GM12878 (cell line): ENCODE measurements at regions not wholly inside any gene's neighbourhood (a gene's known extent, or its start where the extent isn't known, plus 50 kb on each side); places are given as distances from the start of the nearest gene placed in this dataset.

Experiments used
- ATAC-seq: fragments of 200-7000 bp; cut with Tn5 transposase; 3 replicates; pipeline ENCODE4 v1.9.1; 2020; ENCODE audit warnings: mild to moderate bottlenecking, moderate library complexity
- BruUV-seq: library from RNA; stranded (reverse); fragments of 400-500 nt; replicated peaks from 2 replicates; lab custom pipeline; 2021; lab: Mats Ljungman, UMichigan
- CTCF ChIA-PET: fragments of 300-600 bp; sonication (Branson Sonifier 250); formaldehyde crosslinking; extraction: SDS; loops from one replicate; lab custom pipeline; 2021; ENCODE audit warnings: inconsistent platforms; lab: Yijun Ruan, JAX
- POLR2A ChIA-PET: fragments of 350-600 bp; formaldehyde crosslinking; extraction: SDS; loops from one replicate; lab custom pipeline; 2021; ENCODE audit warnings: inconsistent platforms; lab: Charles Lee
- RAD21 ChIA-PET: fragments of 300-600 bp; sonication (Branson Sonifier 250); formaldehyde crosslinking; loops from one replicate; lab custom pipeline; 2023; ENCODE audit warnings: antibody characterized with exemption; ENCODE audit not compliant: unreplicated experiment; lab: Charles Lee
- SMC1A ChIA-PET: fragments of 300-600 bp; sonication (Branson Sonifier 250); formaldehyde crosslinking; loops from one replicate; lab custom pipeline; 2023; ENCODE audit not compliant: unreplicated experiment, uncharacterized antibody; lab: Charles Lee
- DNase-seq: peaks from one replicate; pipeline ENCODE4 v3.0.0-alpha.2; 2011; ENCODE audit warnings: low read depth, low spot score
- FAIRE-seq: peaks from 3 replicates; lab custom pipeline; 2011; peaks lifted over from hg19 to GRCh38; lab: Jason Lieb, UNC
- H2AFZ ChIP-seq: 2 replicates; pipeline ENCODE4 v1.6.0; 2011; ENCODE audit warnings: low read depth, low read length, control low read depth; ENCODE audit not compliant: control insufficient read depth
- H3K27ac ChIP-seq: 2 replicates; pipeline ENCODE4 v1.5.1; 2011; ENCODE audit warnings: control low read depth; ENCODE audit not compliant: control insufficient read depth, insufficient read depth
- H3K27me3 ChIP-seq, 2 experiments: replicated peaks in 1 of 2; 2 replicates each; pipeline versions ENCODE4 v1.6.0 to v1.6.1; 2011; ENCODE audit warnings: low read length in 1 of 2; ENCODE audit not compliant: control insufficient read depth in 2 of 2, insufficient read depth in 2 of 2
- H3K36me3 ChIP-seq, 2 experiments: 2 replicates each; pipeline ENCODE4 v1.5.1; 2011; ENCODE audit warnings: low read length in 1 of 2; ENCODE audit not compliant: control insufficient read depth in 2 of 2, insufficient read depth in 2 of 2
- H3K4me1 ChIP-seq: 2 replicates; pipeline ENCODE4 v1.6.1; 2011; ENCODE audit warnings: mild to moderate bottlenecking, low read length, moderate library complexity, mixed read lengths; ENCODE audit not compliant: control insufficient read depth, insufficient read depth
- H3K4me2 ChIP-seq: 2 replicates; pipeline ENCODE4 v1.6.0; 2011; ENCODE audit warnings: control low read depth; ENCODE audit not compliant: control insufficient read depth, insufficient read depth
- H3K4me3 ChIP-seq: fragments of 200-600 bp; sonication (generic); 2 replicates; pipeline ENCODE4 v1.5.1; 2016
- H3K79me2 ChIP-seq: 2 replicates; pipeline ENCODE4 v1.6.0; 2011; ENCODE audit warnings: low read length; ENCODE audit not compliant: control insufficient read depth, insufficient read depth
- H3K9ac ChIP-seq: 2 replicates; pipeline ENCODE4 v1.8.0; 2011; ENCODE audit warnings: low read length, control low read depth, mixed read lengths; ENCODE audit not compliant: control insufficient read depth, insufficient read depth
- H3K9me3 ChIP-seq: replicated peaks from 3 replicates; pipeline ENCODE4 v1.5.1; 2011; ENCODE audit warnings: mild to moderate bottlenecking, low read length; ENCODE audit not compliant: control insufficient read depth, insufficient read depth
- H4K20me1 ChIP-seq: 2 replicates; pipeline ENCODE4 v1.6.0; 2011; ENCODE audit not compliant: control insufficient read depth, insufficient read depth
- CHD2 ChIP-seq: IDR thresholded peaks from 2 replicates; pipeline ENCODE4 v1.6.1; 2011; ENCODE audit warnings: low read depth, low read length, improper control_type of control experiment, borderline replicate concordance
- CREB1 ChIP-seq: IDR thresholded peaks from 2 replicates; pipeline ENCODE4 v1.6.1; 2012; ENCODE audit warnings: low read depth, mild to moderate bottlenecking, inconsistent platforms
- FOS ChIP-seq: IDR thresholded peaks from 3 replicates; pipeline ENCODE4 v1.6.1; 2011; ENCODE audit warnings: borderline replicate concordance; ENCODE audit not compliant: insufficient read length; ENCODE audit errors: extremely low read depth
- MEF2B ChIP-seq: fragments of 450-650 bp; IDR thresholded peaks from 2 replicates; pipeline ENCODE4 v1.6.1; 2018; ENCODE audit warnings: mild to moderate bottlenecking, moderate library complexity; ENCODE audit not compliant: partially characterized antibody, poor library complexity, severe bottlenecking
- NBN ChIP-seq: fragments of 450-650 bp; IDR thresholded peaks from 2 replicates; pipeline ENCODE4 v1.6.1; 2016
- NR2C2 ChIP-seq: IDR thresholded peaks from 2 replicates; pipeline ENCODE4 v1.6.1; 2011; ENCODE audit warnings: borderline replicate concordance, low read depth; ENCODE audit not compliant: control insufficient read depth, insufficient read length
- TAF1 ChIP-seq: IDR thresholded peaks from 2 replicates; pipeline ENCODE4 v1.6.1; 2011; ENCODE audit warnings: mild to moderate bottlenecking, low read depth, low read length, borderline replicate concordance
- YBX1 ChIP-seq: fragments of 450-650 bp; IDR thresholded peaks from 2 replicates; pipeline ENCODE4 v1.6.1; 2016; ENCODE audit warnings: antibody characterized with exemption
- WGBS: methylation state at CpG from one replicate; pipeline ENCODE4 v1.1.6; 2016; ENCODE audit warnings: low lambda C conversion rate; ENCODE audit not compliant: insufficient replicate concordance, insufficient coverage; ENCODE audit errors: missing lambda C conversion rate; 5-methylcytosine and 5-hydroxymethylcytosine counted together
- in situ Hi-C: fragments of 300-500 bp; cut with MboI; formaldehyde crosslinking; loops from 9 replicates; pipeline ENCODE4 v1.14.3; 2018; ENCODE audit warnings: mixed read lengths
- intact Hi-C: fragments of 100-400 bp; cut with micrococcal nuclease; formaldehyde crosslinking; loops from one replicate; pipeline ENCODE4 v1.14.2; 2022; ENCODE audit not compliant: unreplicated experiment
- TF ChIP-seq, protein P1 (sequence below), 3 experiments: IDR thresholded peaks in 2 of 3; conservative IDR thresholded peaks in 1 of 3; 2 replicates each; pipeline ENCODE4 v1.5.1; 2011; ENCODE audit warnings: low read depth in 3 of 3, low read length in 3 of 3, mild to moderate bottlenecking in 3 of 3, control low read depth in 2 of 3, moderate library complexity in 2 of 3, inconsistent platforms in 1 of 3, mixed read lengths in 1 of 3; ENCODE audit not compliant: control insufficient read depth in 2 of 3, insufficient read depth in 1 of 3; ENCODE audit errors: extremely low read depth in 1 of 3
- TF ChIP-seq, protein P2 (sequence below): IDR thresholded peaks from 2 replicates; pipeline ENCODE4 v1.6.1; 2012; ENCODE audit warnings: mild to moderate bottlenecking, low read depth, low read length

GRCh38 chr7:69067397-69067796 lies 530.9 kb upstream of the AUTS2 start:
- no peak overlapping the region for H3K4me2 ChIP-seq
- RAD21 ChIA-PET, result interaction anchor here (0.6 kb wide), 1 partner anchor 1440 kb away, joined by 3 read pairs; no protein-coding TSS in a partner anchor
- no peaks in the 10 kb centered on the region for H3K4me1 ChIP-seq
- DNase-seq (no peak), ATAC-seq (0 out of 3 replicates have a peak, but pooled peaks have one; percentile 29), FAIRE-seq (no peak)
- H3K4me3 ChIP-seq, result no peak overlapping the region
- no TSS peak for BruUV-seq
- H3K9ac ChIP-seq, result no peak overlapping the region
- intact Hi-C loops, result no loop called here
- POLR2A ChIA-PET, result no interaction called here
- WGBS, result 37% methylated on average over 3 of the region's 3 CpGs
- H3K27me3 ChIP-seq, result no peaks in the 10 kb centered on the region
- H3K36me3 ChIP-seq, result no peaks in the 10 kb centered on the region
- H3K9me3 ChIP-seq, result no peaks in the 10 kb centered on the region; the same call in 2 of the 3 replicates
- H4K20me1 ChIP-seq, result no peaks in the 10 kb centered on the region
- SMC1A ChIA-PET, result interaction anchor here (0.7 kb wide), 1 partner anchor 862 kb away, joined by 3 read pairs; no protein-coding TSS in a partner anchor
- H2AFZ ChIP-seq, result no peak overlapping the region
- no peaks in the 10 kb centered on the region for H3K79me2 ChIP-seq
- no peak overlapping the region for H3K27ac ChIP-seq
- CTCF ChIA-PET, result interaction anchor here (1.1 to 1.3 kb wide), 2 partner anchors 12 to 333 kb away, joined by 3 read pairs; no protein-coding TSS in a partner anchor
- in situ Hi-C loops, result no loop called here
- no peak for TF ChIP-seq CREB1
- TF ChIP-seq, protein P1, sequence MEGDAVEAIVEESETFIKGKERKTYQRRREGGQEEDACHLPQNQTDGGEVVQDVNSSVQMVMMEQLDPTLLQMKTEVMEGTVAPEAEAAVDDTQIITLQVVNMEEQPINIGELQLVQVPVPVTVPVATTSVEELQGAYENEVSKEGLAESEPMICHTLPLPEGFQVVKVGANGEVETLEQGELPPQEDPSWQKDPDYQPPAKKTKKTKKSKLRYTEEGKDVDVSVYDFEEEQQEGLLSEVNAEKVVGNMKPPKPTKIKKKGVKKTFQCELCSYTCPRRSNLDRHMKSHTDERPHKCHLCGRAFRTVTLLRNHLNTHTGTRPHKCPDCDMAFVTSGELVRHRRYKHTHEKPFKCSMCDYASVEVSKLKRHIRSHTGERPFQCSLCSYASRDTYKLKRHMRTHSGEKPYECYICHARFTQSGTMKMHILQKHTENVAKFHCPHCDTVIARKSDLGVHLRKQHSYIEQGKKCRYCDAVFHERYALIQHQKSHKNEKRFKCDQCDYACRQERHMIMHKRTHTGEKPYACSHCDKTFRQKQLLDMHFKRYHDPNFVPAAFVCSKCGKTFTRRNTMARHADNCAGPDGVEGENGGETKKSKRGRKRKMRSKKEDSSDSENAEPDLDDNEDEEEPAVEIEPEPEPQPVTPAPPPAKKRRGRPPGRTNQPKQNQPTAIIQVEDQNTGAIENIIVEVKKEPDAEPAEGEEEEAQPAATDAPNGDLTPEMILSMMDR (IDR thresholded peaks at IDR 0.05 in 2 of 3, conservative IDR thresholded peaks at IDR 0.05 in 1 of 3; ENCODE audit: control insufficient read depth in 2 of 3, extremely low read depth in 1 of 3, insufficient read depth in 1 of 3, low read depth in 3 of 3, low read length in 3 of 3), result peak in 1 of 3 experiments; percentile 18; a peak in 2 of 6 replicates

DNA sequence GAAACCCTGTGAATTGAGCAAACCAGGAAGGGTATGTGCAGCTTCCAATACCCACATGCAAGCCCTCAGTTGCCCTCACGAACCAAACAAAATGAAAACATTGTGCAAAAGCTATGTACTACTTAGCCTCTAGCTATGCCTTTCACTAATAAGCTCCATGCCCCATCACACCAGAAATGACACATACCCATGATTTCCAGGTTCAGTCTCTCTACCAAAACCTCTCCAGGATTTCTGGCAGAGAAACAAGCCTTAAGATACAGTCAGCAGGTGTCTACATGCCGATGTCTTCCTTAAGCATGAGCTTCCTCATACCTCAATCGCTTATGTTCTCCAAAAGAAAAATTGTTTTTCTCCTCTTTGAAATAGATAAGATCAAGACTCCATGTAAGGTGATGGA lies 527.8 kb upstream of the AUTS2 start:
- Histone ChIP-seq H2AFZ (no peak overlapping the region), H3K4me2 (no peak overlapping the region), H3K27me3 (no peaks in the 10 kb centered on the region), H3K36me3 (no peaks in the 10 kb centered on the region), H3K4me1 (no peaks in the 10 kb centered on the region), H3K9ac (no peak overlapping the region), H3K4me3 (no peak overlapping the region), H3K9me3 (no peaks in the 10 kb centered on the region; the same call in 2 of the 3 replicates), H3K27ac (no peak overlapping the region), H4K20me1 (no peaks in the 10 kb centered on the region), H3K79me2 (no peaks in the 10 kb centered on the region)
- BruUV-seq, result no TSS peak
- WGBS, result 10% methylated on average over 3 of the region's 3 CpGs
- ChIA-PET POLR2A (no interaction called here), RAD21 (no interaction called here), CTCF (no interaction called here), SMC1A (interaction anchor here (0.6 to 1.3 kb wide), 2 partner anchors 34 to 614 kb away, joined by 3 to 4 read pairs; no protein-coding TSS in a partner anchor)
- intact Hi-C loops, result no loop called here
- ATAC-seq, result no peak
- FAIRE-seq, result no peak
- no peak for DNase-seq
- in situ Hi-C loops, result no loop called here
- TF ChIP-seq NBN (no peak), MEF2B (no peak), FOS (no peak), NR2C2 (no peak), CHD2 (no peak), YBX1 (no peak), TAF1 (no peak)
- TF ChIP-seq, protein P2, sequence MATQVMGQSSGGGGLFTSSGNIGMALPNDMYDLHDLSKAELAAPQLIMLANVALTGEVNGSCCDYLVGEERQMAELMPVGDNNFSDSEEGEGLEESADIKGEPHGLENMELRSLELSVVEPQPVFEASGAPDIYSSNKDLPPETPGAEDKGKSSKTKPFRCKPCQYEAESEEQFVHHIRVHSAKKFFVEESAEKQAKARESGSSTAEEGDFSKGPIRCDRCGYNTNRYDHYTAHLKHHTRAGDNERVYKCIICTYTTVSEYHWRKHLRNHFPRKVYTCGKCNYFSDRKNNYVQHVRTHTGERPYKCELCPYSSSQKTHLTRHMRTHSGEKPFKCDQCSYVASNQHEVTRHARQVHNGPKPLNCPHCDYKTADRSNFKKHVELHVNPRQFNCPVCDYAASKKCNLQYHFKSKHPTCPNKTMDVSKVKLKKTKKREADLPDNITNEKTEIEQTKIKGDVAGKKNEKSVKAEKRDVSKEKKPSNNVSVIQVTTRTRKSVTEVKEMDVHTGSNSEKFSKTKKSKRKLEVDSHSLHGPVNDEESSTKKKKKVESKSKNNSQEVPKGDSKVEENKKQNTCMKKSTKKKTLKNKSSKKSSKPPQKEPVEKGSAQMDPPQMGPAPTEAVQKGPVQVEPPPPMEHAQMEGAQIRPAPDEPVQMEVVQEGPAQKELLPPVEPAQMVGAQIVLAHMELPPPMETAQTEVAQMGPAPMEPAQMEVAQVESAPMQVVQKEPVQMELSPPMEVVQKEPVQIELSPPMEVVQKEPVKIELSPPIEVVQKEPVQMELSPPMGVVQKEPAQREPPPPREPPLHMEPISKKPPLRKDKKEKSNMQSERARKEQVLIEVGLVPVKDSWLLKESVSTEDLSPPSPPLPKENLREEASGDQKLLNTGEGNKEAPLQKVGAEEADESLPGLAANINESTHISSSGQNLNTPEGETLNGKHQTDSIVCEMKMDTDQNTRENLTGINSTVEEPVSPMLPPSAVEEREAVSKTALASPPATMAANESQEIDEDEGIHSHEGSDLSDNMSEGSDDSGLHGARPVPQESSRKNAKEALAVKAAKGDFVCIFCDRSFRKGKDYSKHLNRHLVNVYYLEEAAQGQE, result no peak
